GM19455 (cell line): ENCODE measurements at regions not wholly inside any gene's neighbourhood (a gene's known extent, or its start where the extent isn't known, plus 50 kb on each side); places are given as distances from the start of the nearest gene placed in this dataset.
"Not testable (repeated sequence)": the region's sequence is repeated elsewhere in the genome, so short reads cannot be mapped to it uniquely, and the experiment has no call there.

Source experiments
- ATAC-seq: cut with Tn5 transposase; IDR thresholded peaks from one replicate; pipeline ENCODE4 v1.9.1; 2021; ENCODE audit not compliant: unreplicated experiment

DNA sequence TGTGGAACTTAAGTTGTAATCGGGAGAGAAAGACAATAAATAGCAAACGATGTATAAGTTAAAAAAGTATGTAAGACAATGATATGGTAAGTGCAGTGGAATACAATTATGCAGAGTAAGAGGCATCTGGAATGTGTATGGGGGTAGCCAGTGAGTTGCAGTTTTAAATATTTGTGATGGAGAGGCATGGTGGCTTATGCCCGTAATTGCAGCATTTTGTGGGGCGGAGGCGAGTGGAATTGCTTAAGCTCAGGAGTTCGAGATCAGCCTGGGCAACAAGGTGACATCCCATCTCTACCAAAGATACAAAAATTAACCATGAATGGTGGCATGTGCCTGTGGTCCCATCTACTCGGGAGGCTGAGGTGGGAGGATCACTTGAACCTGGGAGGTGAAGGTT is 52.5 kb upstream of the WDFY3 start:
- ATAC-seq: no peak

DNA sequence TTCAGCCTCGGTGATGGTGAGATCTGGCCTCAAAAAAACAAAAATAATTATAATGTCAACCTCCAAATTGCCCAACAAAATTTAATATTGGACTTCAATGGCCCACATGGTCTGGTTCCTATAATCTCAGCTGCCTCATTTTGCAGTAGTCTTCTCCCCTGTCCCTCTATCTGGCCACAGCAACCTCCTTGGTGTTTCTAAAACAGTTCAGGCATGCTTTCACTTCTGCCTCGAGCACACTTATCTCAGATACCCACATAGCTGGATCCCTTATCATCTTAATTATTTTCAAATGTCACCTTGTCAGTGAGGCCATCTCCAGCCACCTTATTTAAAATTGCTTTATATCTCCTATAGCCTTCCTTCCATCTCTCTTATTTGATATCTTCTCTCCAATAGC is 52.9 kb upstream of the WDFY3 start:
- ATAC-seq: no peak

DNA sequence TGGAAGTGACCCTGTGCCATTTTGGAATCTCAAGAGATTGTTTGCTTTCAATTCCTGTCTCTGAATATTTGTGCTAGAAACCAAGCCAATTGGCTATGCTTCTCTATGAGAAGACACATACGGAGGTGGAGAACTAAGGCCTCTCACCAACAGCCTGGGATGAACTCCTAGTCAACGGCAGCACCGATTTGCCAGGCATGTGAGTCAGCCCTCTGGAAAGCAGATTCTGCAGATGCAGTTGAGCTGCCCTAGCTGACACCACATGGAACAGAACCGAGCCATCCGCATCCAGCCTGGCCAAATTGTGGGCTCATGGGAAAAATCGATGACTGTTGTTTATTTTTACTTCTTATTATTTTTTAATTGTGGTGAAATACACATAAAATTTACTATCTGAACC is 58.2 kb upstream of the WDFY3 start:
- ATAC-seq: no peak

DNA sequence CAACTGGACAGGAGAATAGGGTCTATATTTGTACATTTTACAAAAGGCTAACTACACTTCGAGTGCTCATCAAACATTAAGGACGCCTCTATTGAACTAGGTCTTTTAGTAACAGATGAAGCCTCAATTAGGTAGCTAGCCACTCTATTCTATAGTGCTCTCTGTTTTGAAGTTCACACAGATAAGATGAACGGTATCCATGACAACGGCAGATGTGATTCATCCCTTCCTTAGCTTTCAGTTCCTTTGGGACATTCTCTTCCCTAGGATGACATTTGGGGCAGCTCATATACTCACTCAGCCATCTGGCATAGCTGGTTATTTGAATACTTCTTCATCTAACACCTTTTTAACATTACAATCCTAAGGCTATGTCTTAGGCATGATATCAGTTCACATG is 62.4 kb upstream of the WDFY3 start:
- no peak for ATAC-seq

DNA sequence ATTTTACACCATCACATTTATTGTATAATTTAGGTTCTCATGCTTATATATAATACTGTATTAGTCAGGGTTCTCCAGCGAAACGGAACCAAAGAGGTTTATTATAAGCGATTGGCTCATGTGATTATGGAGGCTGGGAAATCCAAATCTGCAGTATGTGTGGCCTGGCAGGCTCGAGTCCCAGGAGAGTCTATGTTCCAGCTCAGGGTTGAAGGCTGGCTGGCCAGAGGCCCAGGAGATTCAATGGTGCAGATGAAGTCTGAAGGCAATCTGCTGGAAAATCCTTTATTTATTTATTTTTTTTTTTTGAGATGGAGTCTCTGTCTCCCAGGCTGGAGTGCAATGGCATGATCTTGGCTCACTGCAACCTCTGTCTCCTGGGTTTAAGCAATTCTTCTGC is 63.0 kb upstream of the WDFY3 start:
- no peak for ATAC-seq

DNA sequence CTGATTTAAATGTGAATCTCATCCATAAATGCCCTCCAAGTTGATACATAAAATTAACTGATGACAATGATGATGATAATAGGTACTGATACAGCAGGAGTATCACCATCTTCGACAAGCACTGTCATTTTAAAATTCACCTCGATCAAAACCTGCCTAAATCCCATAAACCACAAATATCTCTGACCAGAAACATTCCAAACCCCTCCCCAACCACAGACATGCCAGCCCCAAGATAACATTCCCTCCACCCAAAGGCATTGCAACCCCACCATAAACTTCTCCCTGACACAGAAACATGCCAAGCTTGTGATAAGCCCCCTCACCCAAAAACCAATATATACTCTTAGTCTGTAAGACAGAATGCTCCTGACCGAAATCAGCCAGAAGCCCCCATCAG is 63.7 kb upstream of the WDFY3 start:
- no peak for ATAC-seq

DNA sequence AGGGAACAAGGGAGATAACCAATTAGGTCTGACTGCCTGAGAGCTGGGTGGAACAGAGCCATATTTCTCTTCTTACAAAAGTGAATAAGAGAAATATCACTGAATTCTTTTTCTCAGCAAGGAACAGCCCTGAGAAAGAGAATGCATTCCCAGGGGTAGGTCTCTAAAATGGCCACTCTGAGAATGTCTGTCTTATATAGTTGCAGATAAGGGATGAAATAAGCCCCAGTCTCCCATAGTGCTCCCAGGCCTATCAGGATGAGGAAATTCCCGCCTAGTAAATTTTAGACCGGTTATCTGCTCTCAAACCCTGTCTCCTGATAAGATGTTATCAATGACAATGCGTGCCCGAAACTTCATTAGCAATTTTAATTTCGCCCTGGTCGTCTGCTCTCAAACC is 67.3 kb upstream of the WDFY3 start:
- not testable (repeated sequence) for ATAC-seq

DNA sequence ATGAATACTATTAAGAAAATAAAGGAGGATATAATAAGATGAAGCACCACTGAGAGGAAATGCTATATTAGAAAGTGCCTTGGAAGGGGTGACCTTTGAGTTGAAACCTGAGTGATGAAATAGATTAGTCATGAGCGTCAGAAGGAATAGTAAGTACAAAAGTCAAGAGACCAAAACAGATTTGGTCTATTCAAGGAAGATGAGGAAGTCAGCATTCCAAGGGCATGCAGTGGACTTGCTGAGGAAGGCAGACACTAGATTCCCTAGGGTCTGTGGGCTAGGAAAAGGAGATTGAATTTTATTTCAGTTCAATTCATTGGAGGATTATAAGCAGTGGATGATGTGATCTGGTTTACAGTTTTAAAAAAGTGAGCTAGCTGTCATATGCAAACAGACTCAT is 73.0 kb upstream of the WDFY3 start:
- ATAC-seq: no peak

DNA sequence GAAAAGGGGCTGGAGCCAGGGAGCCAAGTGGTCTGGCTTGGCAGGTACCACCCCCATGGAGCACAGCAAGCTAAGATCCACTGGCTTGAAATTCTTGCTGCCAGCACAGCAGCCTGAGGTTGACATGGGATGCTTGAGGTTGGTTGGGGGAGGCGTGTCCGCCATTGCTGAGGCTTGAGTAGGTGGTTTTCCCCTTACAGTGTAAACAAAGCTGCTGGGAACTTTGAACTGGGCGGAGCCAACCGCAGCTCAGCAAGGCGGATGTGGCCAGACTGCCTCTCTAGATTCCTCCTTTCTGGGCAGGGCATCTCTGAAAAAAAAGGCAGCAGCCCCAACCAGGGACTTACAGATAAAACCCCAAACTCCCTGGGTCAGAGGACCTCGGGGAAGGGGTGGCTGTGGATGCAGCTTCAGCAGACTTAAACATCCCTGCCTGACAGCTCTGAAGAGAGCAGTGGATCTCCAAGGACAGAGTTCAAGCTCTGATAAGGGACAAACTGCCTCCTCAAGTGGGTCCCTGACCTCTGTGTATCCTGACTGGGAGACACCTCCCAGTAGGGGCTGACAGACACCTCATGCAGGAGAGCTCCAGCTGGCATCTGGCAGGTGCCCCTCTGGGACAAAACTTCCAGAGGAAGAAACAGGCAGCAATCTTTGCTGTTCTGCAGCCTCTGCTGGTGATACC is 77.5 kb upstream of the WDFY3 start:
- not testable (repeated sequence) for ATAC-seq

DNA sequence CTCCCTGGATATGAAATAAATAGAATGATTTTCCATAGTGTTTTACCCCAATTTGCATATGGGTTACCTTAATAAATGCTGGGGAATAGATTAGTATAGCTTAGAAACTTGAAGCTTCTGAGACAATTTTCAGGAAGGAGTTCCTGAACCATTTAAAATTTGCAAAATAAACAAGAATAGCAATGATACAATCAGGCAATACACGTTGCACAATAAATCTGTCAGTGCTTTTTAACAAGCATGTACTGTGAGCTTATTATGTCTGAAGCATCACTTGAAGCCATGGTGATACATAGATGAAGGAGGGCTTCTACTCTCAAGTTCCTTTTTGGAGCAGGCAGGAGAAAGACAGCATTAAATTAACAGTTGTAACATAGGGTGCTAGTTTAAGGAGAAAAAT is 84.2 kb upstream of the WDFY3 start:
- ATAC-seq: no peak

DNA sequence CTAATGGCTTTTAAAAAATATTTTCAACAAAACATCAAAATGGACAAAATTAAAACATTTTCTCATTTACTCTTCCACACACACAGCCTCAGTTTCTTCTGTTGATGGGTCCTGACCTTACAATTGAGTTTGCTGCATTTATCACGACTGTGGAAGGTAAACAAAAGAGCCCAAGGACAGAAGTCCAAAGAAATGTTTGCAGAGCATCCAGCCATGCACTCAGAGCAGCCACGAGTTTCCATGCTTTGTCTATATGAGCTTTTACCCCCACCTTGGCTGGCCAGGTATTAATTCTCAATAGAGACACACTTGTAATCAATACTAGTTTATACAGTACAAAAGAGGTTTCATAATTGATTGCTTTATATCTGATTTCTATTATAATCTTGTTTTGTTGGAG is 85.0 kb upstream of the WDFY3 start:
- no peak for ATAC-seq

DNA sequence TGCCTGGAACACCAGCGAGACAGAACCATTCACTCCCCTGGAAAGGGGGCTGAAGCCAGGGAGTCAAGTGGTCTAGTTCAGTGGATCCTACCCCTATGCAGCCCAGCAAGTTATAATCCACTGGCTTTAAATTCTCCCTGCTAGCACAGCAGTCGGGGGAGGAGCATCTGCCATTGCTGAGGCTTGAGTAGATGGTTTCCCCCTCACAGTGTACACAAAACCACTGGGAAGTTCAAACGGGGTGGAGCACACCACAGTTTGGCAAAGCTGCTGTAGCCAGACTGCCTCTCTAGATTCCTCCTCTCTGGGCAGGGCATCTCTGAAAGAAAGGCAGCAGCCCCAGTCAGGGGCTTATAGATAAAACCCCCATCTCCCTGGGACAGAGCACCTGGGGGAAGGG is 88.4 kb upstream of the WDFY3 start:
- not testable (repeated sequence) for ATAC-seq

DNA sequence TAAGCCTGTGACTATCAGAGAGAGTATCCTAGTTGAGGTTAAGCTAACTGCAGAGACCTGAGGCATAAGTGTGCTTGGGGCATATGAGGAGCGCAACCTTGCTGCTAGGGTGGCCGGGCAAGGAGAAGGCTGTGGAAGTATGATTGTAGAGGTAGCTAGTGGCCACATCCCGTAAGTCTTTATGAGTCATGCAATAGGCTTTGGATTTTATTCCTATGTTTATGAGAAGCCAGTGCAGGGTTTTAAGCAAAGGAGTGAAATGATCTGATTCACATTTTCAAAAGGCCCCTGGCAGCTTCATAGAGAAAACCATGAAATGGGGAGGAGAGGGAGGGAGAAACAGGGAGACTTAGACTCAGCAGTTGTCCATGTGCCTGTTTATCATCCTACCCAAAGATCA is 92.1 kb upstream of the WDFY3 start:
- no peak for ATAC-seq

DNA sequence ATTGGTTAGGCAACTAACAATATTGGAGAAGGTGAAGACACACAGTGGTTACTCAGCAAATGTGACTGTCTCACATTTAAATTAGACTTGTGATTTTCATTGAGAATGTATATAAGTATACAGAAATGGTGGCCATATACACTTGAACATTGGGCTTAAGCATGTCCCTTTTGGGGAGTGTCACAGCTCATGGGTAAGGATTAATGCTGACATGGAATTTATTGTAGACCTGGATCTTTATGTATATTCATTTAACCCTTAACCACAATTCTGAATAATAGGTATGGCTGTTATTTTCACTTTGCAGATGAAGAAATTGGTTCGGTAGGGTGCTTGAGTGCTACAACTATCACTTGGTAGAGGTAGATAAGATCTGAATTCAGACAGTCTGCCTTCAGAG is 95.5 kb upstream of the WDFY3 start:
- no peak for ATAC-seq

DNA sequence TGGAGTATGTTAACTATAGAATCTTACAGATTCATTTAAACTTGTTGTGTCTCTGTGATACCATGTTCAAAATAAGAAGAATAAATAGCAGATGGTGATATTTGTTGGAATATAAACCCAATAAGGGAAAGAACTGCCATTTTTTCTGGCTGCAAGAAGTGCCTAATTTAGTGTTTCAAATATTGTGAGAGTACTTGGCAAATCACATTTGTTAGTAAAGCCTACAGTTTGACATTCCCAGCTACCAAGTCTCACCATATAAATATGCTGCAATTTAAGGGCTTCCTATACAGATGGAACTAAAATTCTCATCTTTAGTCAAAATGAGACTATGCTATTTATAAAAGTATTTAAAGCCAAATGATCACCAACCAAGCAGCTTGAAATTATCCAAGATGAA is 96.0 kb upstream of the WDFY3 start:
- ATAC-seq: no peak

DNA sequence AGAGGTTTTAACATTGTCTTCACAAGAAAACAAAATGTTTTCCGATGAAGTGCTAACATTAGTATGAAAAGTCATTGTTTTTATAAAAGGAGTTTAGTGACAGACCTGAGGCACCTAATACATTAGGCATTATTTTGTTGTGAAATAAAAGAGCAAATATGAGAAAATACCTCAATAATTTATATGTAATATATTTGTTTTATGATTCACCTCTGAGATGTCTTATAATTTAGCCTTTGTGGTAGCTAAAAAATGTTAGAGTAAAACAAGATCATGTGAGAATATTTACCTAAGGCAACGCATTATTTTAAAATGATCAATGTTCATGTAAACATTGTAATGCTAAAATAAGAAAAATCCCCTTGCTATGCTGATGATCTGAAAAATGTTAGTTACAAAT is 100.9 kb upstream of the WDFY3 start:
- ATAC-seq: no peak

DNA sequence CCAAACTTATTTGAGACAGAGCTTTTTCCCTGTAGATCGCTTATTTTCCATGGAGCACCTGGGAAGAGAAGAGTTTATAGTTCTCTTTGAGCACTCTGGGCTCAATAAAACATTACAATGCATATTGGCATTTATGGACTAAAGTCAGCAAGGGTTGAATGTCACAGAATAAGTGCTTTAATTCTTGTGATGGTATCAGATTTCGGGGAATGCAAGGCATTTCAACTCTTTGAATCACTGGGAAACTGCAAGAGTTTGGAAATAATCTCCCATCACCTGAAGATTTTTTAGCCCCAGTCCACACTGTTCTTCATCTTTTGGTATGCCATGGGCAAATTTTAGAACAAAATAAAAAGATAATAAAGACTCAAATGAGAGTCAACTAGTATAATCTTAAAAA is 111.5 kb upstream of the WDFY3 start:
- no peak for ATAC-seq

DNA sequence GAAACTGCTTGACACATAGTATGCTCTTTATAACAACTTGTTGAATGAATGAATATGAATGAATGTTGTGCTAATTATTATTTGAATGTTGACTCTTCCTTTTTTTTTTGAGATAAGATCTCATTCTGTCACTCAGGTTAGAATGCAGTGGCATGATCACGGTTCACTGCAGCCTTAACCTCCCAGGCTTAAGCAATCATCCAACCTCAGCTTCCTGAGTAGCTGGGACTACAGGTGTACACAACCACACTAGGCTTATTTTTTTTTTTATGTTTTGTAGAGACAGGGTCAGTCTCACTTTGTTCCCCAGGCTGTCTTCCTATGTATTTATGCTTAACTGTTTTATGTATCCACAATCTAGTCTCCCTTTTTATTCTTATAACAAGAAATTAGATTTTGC is 114.7 kb upstream of the WDFY3 start:
- no peak for ATAC-seq

DNA sequence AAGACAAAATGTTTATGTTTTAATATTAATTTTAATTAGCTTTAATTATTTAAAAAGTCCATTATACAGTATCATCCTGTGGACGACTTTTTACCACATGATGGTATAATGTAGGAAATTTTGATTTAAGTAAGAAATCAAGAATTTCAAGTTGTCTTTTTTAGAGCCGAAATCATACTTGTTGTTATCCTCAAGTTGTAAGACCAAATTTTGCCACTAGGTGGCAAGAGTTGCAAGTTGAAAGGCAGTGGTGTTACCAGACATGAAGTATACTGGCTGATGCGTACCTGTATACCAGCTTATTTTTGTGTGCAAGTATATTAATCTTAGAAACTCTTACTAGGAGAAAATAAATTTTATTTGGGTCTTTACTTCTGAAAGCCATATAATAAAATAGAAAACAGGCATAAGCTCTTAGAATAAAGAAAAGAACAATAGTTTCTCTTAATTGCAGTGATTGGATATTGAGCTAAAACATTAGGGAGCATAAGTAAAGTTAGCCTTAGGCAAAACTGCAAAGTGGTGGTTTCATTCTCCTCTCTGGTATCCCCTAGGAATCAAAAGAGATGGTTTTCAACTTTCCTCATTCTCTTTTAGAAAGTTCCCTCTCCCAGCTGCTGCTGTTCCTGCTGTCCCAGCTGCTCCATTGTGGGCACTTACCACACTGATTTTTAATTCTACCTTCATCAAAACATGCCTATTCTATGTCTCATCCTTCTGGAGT is 118.0 kb upstream of the WDFY3 start:
- peak; percentile 94 for ATAC-seq

DNA sequence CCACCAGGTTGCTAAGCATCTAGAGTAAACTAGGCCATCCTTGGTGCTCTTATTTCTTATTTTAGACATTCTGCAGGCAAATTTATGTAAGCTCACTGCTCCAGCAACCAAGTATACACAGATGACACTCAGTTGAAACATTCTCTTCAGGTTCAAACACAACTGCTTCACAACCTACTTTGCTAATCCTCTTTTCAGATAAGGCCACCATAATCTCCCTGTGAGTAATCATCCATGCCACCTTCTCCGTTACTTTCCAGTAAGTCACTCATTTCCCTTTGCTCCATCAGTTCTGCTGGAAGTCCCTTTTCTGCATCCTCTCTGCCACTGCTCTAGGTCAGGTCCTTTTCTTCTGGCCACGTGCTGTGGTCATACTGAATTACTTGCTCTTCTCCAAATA is 120.2 kb upstream of the WDFY3 start:
- ATAC-seq: no peak

DNA sequence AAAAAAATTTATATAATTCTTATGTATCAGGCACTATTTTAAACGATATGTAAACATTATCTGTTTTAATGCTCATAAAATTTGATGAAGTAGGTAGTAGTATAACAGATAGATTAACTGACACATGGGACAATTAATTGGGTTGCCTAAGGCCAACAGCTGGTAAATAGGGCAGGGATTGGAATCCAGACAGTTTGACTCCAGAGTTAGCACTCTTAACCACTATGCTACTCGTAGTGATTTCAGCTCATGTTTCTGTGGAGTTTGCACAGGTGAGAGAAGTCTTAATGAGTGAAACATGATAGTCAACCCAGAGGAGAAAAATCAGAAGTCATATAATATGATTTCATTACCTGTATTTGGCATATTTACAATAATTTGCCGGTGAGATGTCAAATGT is 126.0 kb upstream of the WDFY3 start:
- no peak for ATAC-seq

DNA sequence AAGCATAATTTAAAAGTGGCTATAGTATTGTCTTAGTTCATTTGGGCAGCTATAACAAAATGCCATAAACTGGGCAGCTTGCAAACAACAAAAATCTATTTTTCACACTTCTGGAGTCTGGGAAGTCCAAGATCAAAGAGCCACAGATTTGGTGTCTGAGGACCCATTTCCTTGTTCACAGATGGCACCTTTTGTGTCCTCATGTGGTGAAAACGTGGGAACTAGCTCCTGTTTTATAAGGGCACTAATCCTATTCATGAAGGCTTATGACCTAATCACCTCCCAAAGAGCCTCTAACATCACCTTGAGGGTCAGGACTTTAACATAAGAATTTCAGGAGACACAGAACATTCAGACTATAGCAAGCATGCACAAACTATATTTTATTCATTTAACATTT is 126.5 kb upstream of the WDFY3 start:
- ATAC-seq: no peak

DNA sequence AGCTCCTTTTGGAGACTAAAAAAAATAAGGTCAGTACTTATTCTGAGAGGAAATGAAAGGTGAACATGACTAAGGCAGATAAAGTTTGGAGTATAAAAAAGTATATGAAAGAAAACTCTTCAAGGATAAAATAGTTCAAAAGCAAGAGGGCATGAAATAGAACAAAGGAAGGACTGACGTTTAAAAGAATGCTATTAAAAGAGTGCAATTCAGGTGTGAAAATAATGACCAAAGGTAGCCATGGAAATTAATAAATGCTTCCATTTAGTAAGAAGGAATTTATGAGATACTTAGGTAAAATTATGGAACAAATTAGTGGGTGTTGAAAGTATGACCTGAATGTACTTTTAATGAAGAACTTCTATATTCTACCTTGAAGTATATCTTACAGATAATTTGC is 128.2 kb upstream of the WDFY3 start:
- ATAC-seq: no peak
